GDM1 (cell line): ENCODE measurements at regions not wholly inside any gene's neighbourhood (a gene's known extent, or its start where the extent isn't known, plus 50 kb on each side); places are given as distances from the start of the nearest gene placed in this dataset.

Source experiments
- DNase-seq: peaks from one replicate; lab custom pipeline; 2025; lab: John Stamatoyannopoulos, UW

- DNase-seq = no peak
These were observed 680.4 kb downstream of the TBC1D22A start for GRCh38 chr22:47442821-47443220.

- no peak for DNase-seq
These were observed 677.3 kb downstream of the TBC1D22A start for GRCh38 chr22:47439643-47440265.

GRCh38 chr22:47437636-47438035 lies 675.2 kb downstream of the TBC1D22A start:
- no peak for DNase-seq

GRCh38 chr22:47437110-47437509 lies 674.7 kb downstream of the TBC1D22A start:
- no peak for DNase-seq

GRCh38 chr22:47435826-47436225 lies 673.4 kb downstream of the TBC1D22A start:
- no peak for DNase-seq

GRCh38 chr22:47435204-47435487 lies 672.7 kb downstream of the TBC1D22A start:
- no peak for DNase-seq

- no peak for DNase-seq
These were observed 672.1 kb downstream of the TBC1D22A start for GRCh38 chr22:47434336-47435203.

- no peak for DNase-seq
These were observed 671.2 kb downstream of the TBC1D22A start for GRCh38 chr22:47433627-47434026.

- no peak for DNase-seq
These were observed 670.2 kb downstream of the TBC1D22A start for GRCh38 chr22:47432683-47433082.

- DNase-seq = no peak
These were observed 661.7 kb downstream of the TBC1D22A start for GRCh38 chr22:47423861-47424820.

- no peak for DNase-seq
These were observed 660.8 kb downstream of the TBC1D22A start for GRCh38 chr22:47423266-47423665.

- no peak for DNase-seq
These were observed 660.3 kb downstream of the TBC1D22A start for GRCh38 chr22:47422736-47423135.

- no peak for DNase-seq
These were observed 659.4 kb downstream of the TBC1D22A start for GRCh38 chr22:47421846-47422245.

- DNase-seq = no peak
These were observed 657.8 kb downstream of the TBC1D22A start for GRCh38 chr22:47420211-47420610.

- no peak for DNase-seq
These were observed 656.8 kb downstream of the TBC1D22A start for GRCh38 chr22:47419239-47419638.

- no peak for DNase-seq
These were observed 655.2 kb downstream of the TBC1D22A start for GRCh38 chr22:47417699-47418098.

GRCh38 chr22:47411006-47411405 lies 648.6 kb downstream of the TBC1D22A start:
- no peak for DNase-seq

- no peak for DNase-seq
These were observed 647.3 kb downstream of the TBC1D22A start for GRCh38 chr22:47409539-47410275.

- DNase-seq = no peak
These were observed 646.0 kb downstream of the TBC1D22A start for GRCh38 chr22:47408409-47408808.

GRCh38 chr22:47407461-47408025 lies 645.1 kb downstream of the TBC1D22A start:
- DNase-seq = no peak

- no peak for DNase-seq
These were observed 644.4 kb downstream of the TBC1D22A start for GRCh38 chr22:47406896-47407295.
